Sigmoid colon (tissue), 4 donors: ENCODE measurements at regions not wholly inside any gene's neighbourhood (a gene's known extent, or its start where the extent isn't known, plus 50 kb on each side); places are given as distances from the start of the nearest gene placed in this dataset.

ENCODE experiments used
- EP300 ChIP-seq, 4 donors: sonication (generic); formaldehyde crosslinking; IDR thresholded peaks; one replicate each; pipeline ENCODE4 v1.6.1; 2017; ENCODE audit warnings: antibody characterized with exemption in 4 of 4
- POLR2A ChIP-seq, 2 donors: fragments of 450-650 bp; IDR thresholded peaks; one replicate each; pipeline ENCODE4 v1.6.1; 2016; ENCODE audit warnings: antibody characterized with exemption in 2 of 2, mild to moderate bottlenecking in 2 of 2, moderate library complexity in 2 of 2
- POLR2AphosphoS5 ChIP-seq, 4 donors: sonication (generic); formaldehyde crosslinking; IDR thresholded peaks; one replicate each; pipeline ENCODE4 v1.6.1; 2017; ENCODE audit warnings: antibody characterized with exemption in 4 of 4
- TF ChIP-seq, protein P1 (sequence below), 4 experiments: fragments of 450-650 bp in 3 of 4; fragments of 200-600 bp in 1 of 4; IDR thresholded peaks; one replicate each; pipeline ENCODE4 v1.5.1; 2016 to 2019; ENCODE audit warnings: antibody characterized with exemption in 4 of 4, mild to moderate bottlenecking in 3 of 4, moderate library complexity in 2 of 4

DNA sequence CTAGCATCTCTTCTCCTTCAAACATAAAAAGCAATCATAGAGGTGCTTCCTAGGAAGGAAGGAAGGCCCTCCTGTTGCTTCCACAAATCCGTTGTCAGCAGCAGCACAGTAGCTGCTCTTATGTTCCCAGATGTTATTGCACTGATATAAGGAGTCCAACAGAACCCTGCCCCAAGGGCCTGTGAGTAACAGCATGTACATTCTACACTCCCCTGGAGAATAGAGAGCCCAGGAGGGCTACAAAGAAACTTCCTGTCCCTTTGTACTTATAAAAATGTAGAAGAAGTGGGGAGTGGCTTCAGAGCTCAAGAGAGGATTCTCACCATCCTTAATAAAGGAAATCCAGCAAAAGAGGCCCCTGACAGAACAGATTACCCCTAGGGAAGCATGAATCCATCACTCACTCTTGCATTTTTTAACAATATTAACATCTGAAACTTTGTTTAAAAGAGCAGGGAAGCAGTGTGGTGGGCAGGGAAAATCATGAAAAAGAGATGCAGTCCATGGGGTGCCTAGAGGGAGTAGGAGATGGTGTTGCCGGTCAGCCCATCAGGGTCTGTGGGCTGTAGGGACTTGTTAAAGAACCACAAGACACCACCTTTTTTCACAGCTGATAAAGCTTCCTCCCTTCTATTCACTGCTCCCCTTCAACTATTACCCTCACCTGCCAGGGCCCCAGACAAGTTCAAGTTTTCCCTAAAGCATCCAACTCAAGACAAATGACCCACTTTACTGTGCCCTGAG, 104.5 kb upstream of the ADGRF1 start:
- TF ChIP-seq EP300 (IDR thresholded peaks at IDR 0.05) (no peak), POLR2A (IDR thresholded peaks at IDR 0.05) (no peak), POLR2AphosphoS5 (IDR thresholded peaks at IDR 0.05) (no peak)
- TF ChIP-seq, protein P1, sequence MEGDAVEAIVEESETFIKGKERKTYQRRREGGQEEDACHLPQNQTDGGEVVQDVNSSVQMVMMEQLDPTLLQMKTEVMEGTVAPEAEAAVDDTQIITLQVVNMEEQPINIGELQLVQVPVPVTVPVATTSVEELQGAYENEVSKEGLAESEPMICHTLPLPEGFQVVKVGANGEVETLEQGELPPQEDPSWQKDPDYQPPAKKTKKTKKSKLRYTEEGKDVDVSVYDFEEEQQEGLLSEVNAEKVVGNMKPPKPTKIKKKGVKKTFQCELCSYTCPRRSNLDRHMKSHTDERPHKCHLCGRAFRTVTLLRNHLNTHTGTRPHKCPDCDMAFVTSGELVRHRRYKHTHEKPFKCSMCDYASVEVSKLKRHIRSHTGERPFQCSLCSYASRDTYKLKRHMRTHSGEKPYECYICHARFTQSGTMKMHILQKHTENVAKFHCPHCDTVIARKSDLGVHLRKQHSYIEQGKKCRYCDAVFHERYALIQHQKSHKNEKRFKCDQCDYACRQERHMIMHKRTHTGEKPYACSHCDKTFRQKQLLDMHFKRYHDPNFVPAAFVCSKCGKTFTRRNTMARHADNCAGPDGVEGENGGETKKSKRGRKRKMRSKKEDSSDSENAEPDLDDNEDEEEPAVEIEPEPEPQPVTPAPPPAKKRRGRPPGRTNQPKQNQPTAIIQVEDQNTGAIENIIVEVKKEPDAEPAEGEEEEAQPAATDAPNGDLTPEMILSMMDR (IDR thresholded peaks at IDR 0.05), result no peak
